Activated CD8-positive, alpha-beta memory T cell treated with anti-CD3 and anti-CD28 coated beads for 4 hours (primary cell): ENCODE measurements at regions not wholly inside any gene's neighbourhood (a gene's known extent, or its start where the extent isn't known, plus 50 kb on each side); places are given as distances from the start of the nearest gene placed in this dataset.
"Not testable (repeated sequence)": the region's sequence is repeated elsewhere in the genome, so short reads cannot be mapped to it uniquely, and the experiment has no call there.

Source experiments
- DNase-seq, 2 donors: peaks; one replicate each; pipeline ENCODE4 v3.0.0-alpha.2; 2020; ENCODE audit warnings: low read depth in 2 of 2

DNA sequence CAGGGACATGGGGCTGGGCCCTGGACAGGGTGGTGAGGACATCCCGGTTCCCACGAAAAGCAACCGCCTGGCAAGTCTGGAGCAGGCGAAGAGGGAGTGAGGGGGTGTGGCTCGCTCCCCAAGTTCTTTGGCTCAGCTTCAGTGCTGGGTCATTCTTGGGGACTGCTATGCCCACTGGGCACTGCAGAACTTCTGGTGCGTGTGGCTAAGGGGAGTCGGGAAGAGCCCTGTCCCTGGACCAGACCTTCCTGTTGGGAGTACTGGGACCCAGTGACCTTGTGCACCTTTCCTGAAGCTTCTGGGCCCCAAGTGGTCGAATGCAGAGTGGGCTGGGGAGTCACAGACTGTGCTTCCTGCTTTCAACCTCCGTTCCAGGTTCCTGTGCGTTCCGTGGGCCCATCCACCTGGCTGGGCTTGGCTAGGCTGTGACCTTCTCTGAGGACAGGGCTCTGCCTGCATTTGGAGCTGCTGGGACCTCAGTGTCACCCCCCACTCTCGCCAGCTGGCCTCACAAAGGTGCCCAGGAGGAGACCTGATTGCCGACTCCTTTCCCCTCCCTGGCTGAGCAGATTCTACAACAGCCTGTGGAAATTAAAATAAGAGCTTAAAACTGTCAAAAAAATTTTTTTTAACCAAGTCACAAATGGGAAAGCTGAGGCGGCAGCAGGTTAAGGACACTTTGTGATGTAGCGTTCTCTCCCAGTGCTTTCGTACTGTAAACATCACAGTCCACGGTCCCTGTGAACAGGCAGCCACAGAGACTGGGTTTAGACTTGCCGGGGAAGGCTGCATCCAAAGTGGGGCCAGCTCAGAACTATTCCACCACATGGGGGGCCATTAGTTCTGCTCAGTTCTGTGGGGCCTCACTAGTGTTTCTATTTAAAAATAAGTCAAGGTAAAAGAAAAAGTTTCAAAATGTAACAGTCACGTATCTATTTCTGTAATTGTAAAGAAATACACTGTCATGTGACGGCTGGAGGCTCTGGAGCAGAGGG lies 63.8 kb upstream of the WNT7B start:
- no peak for DNase-seq

DNA sequence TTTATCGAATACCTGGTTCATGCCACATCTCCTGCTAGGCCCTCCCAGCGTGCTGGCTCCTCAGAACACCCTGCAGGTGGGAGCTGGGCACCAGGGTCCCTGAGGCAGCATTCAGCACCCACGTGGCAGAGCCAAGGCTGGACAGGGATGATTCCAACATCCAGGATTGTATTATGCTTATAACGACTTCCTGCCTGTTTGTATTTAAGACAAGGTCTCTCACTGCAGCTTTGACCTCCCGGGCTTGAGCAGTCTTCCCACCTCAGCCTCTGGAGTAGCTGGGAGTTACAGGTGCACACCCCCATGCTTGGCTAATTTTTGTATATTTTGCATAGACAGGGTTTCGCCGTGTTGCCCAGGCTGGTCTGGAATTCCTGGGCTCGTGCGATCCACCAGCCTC lies 64.7 kb upstream of the WNT7B start:
- no peak for DNase-seq

DNA sequence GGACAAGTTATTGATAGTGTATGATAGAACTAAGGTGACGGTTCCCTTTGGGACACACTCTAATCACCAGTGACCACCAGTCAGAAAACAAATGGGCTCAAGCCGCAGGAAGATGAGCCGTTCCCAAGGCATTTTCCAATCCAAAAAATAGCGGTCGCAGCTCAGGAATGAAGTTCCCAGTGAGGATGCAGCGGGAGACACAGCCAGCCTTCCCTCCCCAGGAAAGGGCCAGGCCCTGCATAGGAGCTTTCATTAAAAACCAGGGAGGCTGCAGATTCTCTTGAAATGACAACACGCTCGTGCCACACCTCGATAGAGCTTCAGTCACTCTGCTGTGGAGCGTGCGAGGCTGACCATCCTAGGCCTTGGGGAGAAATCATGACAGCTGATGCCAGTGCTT lies 65.8 kb upstream of the WNT7B start:
- no peak for DNase-seq

DNA sequence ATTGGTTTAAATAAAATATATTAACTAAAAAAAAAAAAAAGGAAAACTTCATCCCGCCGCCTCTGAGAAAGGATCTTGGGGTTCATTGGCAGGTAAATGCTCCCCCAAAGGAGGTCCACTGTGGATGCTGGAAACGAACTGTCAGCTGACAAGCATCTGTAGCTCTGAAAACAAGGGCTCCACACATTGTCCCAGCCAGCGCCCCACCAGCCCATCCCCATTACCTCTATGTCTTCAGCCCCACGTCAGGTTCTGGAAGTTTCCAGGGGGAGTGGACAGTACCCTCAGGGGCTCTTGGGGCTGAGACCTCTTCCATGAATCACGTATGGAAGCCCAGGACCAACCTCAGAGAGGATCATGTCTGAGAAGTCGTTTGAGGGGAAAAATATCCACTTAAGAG lies 66.4 kb upstream of the WNT7B start:
- DNase-seq = no peak

DNA sequence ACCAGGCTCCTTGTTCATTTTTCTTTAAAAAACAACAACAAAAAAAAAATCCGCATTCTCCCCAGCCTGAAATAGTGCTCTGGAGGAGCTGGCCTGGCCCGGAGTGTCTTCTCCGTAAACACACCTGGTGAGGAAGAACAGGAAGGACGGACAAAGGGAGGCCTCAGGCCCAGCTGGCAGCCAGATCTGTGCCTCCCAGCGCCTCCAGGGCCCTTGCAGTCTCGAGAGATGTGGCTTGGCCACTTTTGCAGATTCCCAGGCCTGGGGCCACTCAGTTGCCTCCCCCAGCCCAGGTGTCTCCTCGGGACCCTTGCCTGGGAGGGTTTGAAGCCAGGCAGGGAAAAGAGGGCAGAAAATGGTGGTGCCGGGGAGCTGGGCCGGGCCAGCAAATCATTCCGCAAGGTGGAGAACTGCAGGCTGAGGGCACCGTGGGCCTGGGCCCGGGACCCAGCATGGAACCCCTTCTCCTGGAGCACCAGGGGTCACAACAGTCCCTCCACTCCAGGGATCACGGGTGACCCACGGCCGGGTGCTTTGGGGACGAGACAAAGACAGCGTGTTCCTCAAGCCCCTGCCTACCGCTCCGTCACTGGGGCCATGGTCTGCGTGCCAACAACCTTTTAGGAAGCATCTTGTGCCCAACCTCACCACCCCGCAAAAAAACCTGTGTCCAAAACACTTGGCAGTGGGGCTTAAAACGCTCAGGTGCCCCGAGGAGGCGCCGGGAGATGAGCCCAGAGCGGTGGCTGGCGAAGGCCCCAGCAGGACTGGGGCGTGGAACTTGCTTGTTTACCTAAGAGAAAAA lies 67.1 kb upstream of the WNT7B start:
- DNase-seq = no peak

DNA sequence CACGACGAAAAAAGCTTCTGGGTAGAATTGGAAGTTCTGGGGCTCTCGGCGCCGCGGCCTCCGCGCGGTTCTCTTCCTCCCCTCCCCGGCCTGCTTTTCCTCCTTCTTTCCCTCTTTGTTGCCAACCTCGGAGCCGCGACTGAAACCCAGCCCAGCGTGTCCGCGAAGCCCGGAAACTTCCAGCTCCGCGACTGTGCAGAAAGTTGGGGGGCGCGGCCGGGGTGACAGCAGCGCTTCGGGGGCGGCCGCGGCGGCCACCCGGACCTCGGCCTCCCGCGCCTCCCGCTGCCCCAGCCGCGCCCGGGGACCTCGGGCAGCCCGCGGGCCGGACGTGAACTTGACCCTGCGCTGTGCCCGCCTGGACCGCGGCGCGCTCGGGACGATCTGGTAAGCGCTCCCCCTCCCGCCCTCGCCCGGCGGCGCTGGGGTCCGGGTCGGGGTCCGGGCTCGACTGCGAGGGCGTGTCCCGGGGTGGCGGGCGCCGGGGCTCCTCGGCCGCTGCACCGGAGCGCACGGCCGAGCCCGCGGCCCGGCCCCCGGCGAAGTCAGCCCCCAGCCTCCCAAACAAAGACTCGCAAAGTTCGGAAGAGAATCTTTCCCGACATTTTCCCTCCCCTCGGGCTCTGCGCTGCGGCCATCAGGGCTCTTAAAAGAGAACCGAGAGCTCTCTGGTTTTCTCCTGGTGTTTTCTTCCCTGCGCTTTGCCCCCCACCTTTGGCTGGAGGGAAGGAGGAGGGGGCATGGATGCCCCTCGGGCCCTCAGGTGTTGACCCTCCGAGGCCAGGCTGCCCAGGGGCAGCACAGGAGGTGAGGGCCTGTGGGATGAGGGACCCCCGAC lies 67.9 kb upstream of the WNT7B start:
- DNase-seq = no peak

DNA sequence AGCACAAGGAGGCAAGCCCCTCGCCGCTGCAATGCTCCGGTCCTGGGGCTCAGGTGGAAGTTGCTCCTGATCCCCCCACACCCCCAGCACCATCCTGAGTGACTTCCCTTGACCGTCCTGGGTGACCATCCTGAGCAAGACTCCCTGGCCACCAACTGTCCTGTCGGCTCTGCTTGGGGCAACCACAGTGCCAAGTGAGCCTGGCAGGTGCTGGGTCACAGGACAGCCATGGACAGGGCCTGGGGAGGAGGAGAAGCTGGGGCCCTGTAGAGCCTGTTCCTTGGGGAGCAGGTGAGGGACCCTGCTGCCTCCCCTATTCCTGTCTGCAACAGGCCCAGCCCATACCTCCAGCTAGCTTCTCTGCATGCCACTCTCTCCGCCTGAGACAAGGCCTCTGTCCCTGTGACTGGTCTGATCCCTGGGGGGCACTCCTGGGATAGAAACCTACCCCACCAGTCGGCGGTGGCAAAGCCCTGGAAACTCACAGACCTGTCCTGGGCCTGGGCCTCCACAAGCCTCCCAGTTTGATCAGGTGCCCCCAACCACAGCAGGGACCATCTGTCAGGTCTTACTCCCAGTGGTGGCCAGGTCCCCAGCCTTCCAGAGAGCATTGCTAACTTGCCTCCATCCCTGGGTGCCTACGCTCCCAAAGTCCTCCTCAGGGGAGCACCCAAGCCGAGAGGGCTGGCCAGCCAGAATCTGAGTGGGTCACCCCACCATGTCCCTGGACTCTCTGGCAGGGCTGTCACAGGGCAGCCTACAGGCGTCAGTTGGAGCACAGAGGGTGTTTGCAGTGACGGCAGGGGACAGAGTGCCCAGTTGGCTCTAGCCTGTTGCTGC lies 68.7 kb upstream of the WNT7B start:
- no peak for DNase-seq

DNA sequence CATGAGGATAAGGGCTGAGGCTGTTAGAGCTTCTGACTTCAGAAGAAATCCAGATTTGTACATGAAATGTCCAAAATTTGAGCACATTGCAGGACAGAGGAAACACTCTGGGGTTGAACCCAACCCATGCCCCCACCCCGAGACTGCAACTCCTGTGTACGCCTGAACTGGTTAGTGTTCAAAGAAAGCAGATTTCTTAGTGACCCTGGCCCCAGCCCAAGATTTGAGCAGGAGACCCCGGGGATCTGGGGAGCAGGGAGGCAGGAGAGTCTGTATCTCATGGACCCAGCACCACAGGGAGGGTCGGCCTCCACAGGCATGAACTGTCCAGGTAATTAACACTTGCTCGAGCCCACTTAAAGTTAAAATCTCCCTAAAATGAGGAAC lies 69.3 kb upstream of the WNT7B start:
- DNase-seq = no peak

DNA sequence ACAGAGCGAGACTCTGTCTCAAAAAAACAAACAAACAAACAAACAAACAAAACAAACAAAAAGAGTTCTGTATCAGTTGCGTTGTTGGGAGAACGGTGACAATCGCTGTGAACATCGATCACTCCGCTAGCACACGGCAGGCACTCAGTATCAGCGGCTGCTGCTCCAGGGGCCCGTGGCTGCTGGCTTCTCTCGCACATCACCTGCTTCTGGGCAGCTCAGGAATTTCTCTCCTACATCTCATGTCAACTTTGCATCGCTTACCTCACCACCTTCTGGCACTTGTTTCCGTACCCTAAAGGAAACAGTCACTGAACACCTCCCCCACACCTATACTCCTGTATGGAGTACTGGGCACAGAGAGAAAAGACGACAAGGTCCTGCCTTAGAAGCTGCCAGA lies 70.3 kb upstream of the WNT7B start:
- DNase-seq = no peak

DNA sequence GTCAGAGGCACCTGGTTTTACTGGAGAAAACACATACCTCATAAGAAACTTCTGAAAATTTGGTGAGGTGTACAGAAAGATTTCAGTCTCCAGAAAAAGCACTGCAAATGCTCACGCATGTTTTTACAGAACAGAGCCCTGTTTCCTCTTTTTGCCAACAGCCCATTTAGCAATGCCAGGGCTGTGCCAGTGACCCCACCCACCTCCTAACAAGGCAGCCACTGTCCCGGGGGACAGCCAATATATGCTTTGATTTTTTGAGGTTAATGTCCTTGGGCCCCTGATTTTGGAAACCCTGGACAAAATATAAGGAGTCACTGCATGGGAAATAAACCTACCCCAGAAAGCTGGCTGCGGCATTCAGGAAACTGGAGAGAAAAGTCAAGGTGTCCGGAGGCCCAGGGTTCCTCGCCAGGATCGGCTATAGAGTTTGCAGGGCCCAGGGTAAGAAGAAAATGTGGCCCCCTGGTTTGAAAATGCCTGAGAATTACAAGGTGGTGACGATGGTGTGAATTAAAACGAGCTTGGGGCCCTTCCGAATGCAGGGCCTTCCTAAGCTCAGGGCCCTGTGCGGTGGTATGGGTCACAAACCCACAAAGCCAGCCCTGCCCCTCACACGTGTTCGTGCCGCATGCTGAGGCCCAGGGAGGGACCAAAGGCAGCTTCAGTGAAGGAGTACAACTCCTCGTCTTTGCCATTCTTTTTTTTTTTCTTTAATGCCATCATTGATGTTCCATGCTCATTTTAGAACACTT lies 71.1 kb upstream of the WNT7B start:
- DNase-seq = no peak

DNA sequence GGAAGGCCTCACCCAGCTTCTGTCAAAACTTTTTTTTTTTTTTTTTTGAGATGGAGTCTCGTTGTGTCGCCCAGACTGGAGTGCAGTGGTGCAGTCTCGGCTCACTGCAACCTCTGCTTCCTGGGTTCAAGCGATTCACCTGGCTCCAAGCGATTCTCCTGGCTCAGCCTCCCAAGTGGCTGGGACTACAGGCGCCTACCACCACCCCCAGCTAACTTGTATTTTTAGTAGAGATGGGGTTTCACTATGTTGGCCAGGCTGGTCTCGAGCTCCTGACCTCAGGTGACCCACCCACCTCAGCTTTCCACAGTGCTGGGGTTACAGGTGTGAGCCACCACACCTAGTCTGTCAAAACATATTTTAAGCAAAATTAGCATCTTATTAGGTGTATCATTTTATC lies 71.7 kb upstream of the WNT7B start:
- DNase-seq = not testable (repeated sequence)

DNA sequence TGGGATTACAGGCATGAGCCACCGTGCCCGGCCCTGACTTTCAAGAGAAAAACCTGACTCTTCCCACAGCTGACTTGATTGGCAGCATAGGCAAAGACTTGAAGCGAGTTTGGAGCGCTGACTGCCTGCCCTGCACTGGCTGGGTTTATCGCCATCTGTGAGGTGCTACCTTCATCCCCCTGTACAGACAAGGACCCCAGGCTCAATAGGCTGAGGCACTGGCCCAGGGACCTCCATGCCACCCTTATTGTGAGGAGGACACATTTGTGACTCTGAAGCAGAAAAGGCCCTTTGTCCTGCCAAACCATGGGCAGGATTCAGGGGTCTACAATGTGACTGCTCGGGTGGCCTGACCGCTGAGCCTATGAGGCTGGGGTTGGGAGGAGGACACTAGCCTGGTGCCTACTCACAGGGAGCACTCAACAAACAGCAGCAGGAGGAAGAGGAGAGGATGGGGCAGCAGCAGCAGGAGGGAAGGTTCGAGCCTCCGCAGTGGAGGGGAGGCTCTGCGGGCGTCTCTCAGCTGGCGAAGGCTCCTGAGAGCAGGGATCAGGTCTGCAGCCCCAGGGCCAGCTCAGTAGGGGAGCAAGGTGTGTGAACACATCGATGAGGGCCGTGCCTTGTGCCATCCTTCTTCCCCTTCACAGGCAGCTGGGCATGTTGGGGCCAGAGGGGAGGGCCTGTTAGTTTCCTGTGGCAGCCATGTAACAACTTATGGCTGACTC lies 72.9 kb upstream of the WNT7B start:
- DNase-seq = no peak

DNA sequence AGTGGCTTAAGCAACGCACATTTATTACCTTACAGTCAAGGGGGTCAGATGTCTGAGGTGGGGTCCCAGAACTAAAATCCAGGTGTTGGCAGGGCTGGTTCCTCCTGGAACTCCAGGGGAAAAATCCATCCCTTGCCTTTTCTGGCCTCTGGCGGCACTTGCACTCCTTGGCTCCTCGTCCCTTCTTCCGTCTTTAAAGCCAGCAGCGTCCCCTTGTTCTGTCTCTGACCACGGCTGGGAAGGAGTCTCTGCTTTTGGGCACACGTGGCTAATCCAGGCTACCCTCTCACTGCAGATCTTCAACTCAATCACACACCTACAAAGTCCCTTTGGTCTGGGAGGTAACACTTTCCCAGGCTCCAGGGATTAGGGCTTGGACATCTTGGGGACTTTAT lies 73.5 kb upstream of the WNT7B start:
- DNase-seq = no peak

DNA sequence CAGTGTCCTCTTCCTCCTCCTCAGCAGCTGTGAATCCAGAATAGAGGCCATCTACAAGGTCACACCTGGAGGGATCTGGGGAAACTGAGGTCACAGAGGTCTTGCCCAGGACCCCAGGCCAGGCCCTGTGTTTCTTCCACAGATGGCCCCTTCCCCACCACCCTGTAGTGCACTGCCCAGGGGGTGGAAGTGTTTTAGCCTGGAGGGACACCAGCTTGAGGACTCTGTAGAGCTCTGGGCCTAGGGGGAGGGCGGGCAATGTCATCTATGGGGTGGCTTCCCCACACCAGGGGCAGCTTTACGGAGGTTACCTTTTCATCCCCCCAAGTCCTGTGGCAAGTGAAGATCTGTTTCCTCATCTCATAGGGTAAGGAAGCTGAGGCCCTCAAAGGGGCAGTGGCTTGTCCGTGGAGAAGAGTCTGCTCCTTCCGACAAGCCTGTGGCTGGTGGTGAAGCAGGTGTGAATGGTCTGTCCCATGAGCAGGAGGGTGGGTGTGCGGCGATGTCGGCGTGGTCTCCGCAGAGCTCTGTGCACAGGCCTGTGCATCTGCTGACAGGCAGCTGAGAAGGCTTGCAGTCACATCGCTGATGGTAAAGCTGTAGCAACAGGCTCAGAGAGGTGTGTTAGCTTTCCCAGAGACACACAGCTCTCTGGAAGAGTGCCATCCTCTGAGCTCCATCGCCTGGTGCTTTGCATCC lies 74.1 kb upstream of the WNT7B start:
- DNase-seq = no peak

DNA sequence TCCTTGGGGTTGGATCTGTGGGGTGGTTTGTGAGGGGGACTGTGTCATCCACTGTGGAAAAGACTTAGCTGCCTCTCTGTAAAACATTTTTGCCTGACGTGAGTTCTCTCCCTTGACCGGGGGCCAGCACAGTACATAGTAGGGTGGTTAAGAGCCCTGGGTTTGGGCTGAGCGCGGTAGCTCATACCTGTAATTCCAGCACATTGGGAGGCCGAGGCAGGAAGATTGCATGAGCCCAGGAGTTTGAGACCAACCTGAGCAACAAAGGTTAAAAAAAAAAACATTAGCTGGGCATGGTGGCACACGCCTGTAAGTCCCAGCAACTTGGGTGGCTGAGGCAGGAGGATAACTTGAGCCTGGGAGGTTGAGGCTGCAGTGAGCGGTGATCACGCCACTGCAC lies 74.7 kb upstream of the WNT7B start:
- DNase-seq = no peak

DNA sequence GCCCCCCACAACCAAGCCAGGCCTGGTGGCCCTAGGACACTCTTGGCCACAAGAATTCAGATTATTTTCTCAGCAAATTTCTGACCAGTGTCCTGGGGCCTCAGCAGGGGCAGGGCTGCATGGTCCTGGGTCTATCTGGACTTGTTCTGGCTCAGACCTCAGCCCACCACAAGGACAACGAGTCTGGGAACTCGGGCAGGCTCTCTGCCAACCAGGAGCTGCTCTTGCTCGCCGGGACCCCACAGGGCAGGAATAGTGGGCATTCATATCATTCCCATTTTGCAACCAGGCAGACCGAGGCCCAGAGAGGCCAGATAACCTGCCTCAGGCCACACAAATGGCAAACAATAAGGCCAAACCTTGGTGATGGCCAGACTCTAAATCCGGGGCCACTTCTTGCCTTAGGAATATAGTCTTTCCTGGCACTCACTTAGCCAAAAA lies 75.4 kb upstream of the WNT7B start:
- DNase-seq = no peak

DNA sequence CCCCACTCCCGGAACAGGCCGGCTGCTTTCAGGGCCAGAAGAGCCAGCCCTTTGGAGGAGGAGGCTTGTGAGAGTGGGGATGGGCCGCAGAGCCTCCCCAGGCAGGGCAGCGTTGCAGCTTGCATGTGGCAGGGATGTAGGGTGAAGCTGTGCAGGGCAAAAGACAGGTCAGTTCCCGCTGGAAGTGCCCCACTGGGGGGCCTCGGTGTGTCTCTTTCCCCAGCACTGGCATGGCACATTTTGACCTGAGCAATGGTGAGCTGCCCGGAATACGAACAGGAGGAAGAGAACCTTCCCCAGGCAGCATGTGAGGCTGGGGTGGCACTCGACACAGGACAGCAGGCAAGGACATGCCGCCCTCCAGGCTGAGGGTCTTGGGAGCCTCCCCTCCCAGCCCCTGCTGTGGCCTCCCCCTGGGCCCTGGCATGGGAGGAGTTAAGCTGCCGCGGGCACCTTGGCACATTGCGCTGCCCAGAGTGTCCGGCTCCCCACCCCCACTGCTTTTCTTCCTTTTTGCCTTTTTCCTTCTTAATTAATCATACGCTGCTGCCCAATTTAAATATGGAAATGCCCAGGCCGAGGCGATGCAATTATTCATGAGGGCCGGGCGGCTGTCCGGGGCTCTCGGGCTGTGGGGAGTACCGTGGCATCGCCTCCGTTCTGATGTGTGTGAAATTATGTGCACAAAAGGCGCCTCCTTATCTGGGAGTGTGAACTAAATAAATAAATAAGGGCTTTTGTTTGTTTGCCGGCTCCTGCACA lies 76.0 kb upstream of the WNT7B start:
- no peak for DNase-seq

DNA sequence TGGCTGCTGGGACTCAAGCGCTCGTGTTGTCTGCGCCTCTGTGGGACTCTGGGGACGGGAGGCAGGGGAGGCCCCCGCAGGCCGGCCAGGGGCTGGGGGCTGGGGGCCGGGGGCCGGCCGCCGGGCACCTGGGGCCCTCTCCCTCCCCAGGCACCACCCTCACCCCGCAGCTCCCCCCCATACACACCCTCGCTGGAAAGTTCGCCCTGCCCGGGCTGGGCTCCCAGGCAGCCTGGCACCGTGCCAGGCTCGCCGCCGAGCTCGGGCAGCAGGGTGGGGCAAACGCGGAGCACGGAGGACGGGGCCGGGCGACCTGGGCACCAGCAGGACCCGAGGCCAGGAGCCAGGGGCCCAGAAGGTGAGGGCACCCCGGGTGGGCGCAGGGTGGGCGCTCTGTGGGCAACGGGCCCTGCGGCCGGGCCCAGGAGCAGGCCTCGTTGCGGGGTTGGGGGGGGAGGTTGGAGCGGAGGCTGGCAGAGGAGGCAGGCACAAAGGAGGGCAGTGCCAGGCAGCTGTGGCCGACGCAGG lies 76.7 kb upstream of the WNT7B start:
- peak in 1 of 2 donors; percentile 33 for DNase-seq
